ENCODE measurements at regions not wholly inside any gene's neighbourhood (a gene's known extent, or its start where the extent isn't known, plus 50 kb on each side); places are given as distances from the start of the nearest gene placed in this dataset.

- TF ChIP-seq CTCF (conservative IDR thresholded peaks at IDR 0.05; ENCODE audit: low read depth in 2 of 2) (no peak), EZH2 (IDR thresholded peaks at IDR 0.05; ENCODE audit: low read depth, unreplicated experiment) (no peak), EZH2phosphoT487 (IDR thresholded peaks at IDR 0.05; ENCODE audit: unreplicated experiment) (no peak), POLR2AphosphoS5 (IDR thresholded peaks at IDR 0.05; ENCODE audit: low read depth) (no peak), REST (IDR thresholded peaks at IDR 0.05; ENCODE audit: unreplicated experiment) (no peak), ETS1 (IDR thresholded peaks at IDR 0.05) (no peak), CREB1 (CRISPR knock-in tag; IDR thresholded peaks at IDR 0.05; ENCODE audit: low read depth) (no peak), ZNF462 (CRISPR knock-in tag; IDR thresholded peaks at IDR 0.05) (no peak), ZNF331 (CRISPR knock-in tag; IDR thresholded peaks at IDR 0.05; ENCODE audit: low read depth) (no peak)
These were observed 513.1 kb upstream of the CBLB start for GRCh38 chr3:106381939-106382335.

All from GM23338 (cell line).